Osteoblast (primary cell): ENCODE measurements at regions not wholly inside any gene's neighbourhood (a gene's known extent, or its start where the extent isn't known, plus 50 kb on each side); places are given as distances from the start of the nearest gene placed in this dataset.

Experiments
- DNase-seq: peaks from one replicate; pipeline ENCODE4 v3.0.0; 2011; ENCODE audit warnings: low spot score, mixed read lengths; ENCODE audit not compliant: insufficient read length; ENCODE audit errors: missing footprints
- H2AFZ ChIP-seq: 2 replicates; pipeline ENCODE4 v1.6.0; 2011; ENCODE audit warnings: mild to moderate bottlenecking, low read length
- H3K27ac ChIP-seq: 2 replicates; pipeline ENCODE4 v1.5.1; 2011; ENCODE audit warnings: mild to moderate bottlenecking, low read depth, low read length, moderate library complexity
- H3K27me3 ChIP-seq: 2 replicates; pipeline ENCODE4 v1.6.0; 2012; ENCODE audit warnings: mild to moderate bottlenecking, control low read depth, inconsistent platforms, low read length, moderate library complexity; ENCODE audit not compliant: insufficient read depth
- H3K36me3 ChIP-seq: 2 replicates; pipeline ENCODE4 v1.5.1; 2011; ENCODE audit warnings: mild to moderate bottlenecking, low read length, control low read depth, moderate library complexity; ENCODE audit not compliant: insufficient read depth
- H3K4me1 ChIP-seq: 2 replicates; pipeline ENCODE4 v1.5.1; 2011; ENCODE audit warnings: mild to moderate bottlenecking, low read length, control low read depth, moderate library complexity; ENCODE audit not compliant: insufficient read depth
- H3K4me2 ChIP-seq: 2 replicates; pipeline ENCODE4 v1.6.0; 2011; ENCODE audit warnings: mild to moderate bottlenecking, low read length; ENCODE audit not compliant: insufficient read depth
- H3K4me3 ChIP-seq: fragments of 200-600 bp; sonication (generic); 3 replicates; pipeline ENCODE4 v1.5.1; 2012; ENCODE audit warnings: mild to moderate bottlenecking, low read length, inconsistent platforms; ENCODE audit not compliant: insufficient read depth
- H3K79me2 ChIP-seq: 2 replicates; pipeline ENCODE4 v1.6.0; 2012; ENCODE audit warnings: mild to moderate bottlenecking, low read length, control low read depth, inconsistent platforms; ENCODE audit not compliant: insufficient read depth
- H3K9me3 ChIP-seq: 2 replicates; pipeline ENCODE4 v1.5.1; 2011; ENCODE audit warnings: low read depth, low read length, control low read depth
- H4K20me1 ChIP-seq: 2 replicates; pipeline ENCODE4 v1.6.0; 2012; ENCODE audit warnings: mild to moderate bottlenecking, low read length, control low read depth; ENCODE audit not compliant: insufficient read depth
- TF ChIP-seq, protein P1 (sequence below): IDR thresholded peaks from 2 replicates; pipeline ENCODE4 v1.5.1; 2011; ENCODE audit warnings: mild to moderate bottlenecking, low read depth, low read length, moderate library complexity; ENCODE audit errors: extremely low read depth

DNA sequence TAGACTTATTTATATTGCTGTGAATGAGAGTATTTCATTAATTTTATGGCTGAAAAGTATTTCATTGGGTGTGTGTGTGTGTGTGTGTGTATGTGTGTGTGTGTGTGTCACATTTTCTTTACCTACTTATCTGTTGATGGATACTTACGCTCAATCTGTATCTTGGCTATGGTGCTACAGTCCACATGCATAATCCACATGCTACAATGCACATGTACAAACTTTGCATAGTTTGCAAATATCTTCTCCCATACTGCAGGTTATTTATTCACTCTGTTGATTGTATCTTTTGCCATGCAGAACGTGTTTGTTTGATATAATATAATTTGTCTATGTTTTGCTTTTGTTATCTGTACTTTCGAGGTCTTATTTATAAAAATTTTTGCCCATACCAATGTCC lies 167.8 kb downstream of the RAB28 start:
- no peak overlapping the region for H2AFZ ChIP-seq
- no peaks in the 10 kb centered on the region for H4K20me1 ChIP-seq
- H3K27me3 ChIP-seq, result no peaks in the 10 kb centered on the region
- no peaks in the 10 kb centered on the region for H3K4me1 ChIP-seq
- DNase-seq, result no peak
- no peak overlapping the region for H3K4me2 ChIP-seq
- TF ChIP-seq, protein P1, sequence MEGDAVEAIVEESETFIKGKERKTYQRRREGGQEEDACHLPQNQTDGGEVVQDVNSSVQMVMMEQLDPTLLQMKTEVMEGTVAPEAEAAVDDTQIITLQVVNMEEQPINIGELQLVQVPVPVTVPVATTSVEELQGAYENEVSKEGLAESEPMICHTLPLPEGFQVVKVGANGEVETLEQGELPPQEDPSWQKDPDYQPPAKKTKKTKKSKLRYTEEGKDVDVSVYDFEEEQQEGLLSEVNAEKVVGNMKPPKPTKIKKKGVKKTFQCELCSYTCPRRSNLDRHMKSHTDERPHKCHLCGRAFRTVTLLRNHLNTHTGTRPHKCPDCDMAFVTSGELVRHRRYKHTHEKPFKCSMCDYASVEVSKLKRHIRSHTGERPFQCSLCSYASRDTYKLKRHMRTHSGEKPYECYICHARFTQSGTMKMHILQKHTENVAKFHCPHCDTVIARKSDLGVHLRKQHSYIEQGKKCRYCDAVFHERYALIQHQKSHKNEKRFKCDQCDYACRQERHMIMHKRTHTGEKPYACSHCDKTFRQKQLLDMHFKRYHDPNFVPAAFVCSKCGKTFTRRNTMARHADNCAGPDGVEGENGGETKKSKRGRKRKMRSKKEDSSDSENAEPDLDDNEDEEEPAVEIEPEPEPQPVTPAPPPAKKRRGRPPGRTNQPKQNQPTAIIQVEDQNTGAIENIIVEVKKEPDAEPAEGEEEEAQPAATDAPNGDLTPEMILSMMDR, result no peak
- no peak overlapping the region for H3K27ac ChIP-seq
- no peaks in the 10 kb centered on the region for H3K79me2 ChIP-seq
- H3K36me3 ChIP-seq, result no peaks in the 10 kb centered on the region
- no peaks in the 10 kb centered on the region for H3K9me3 ChIP-seq
- no peak overlapping the region for H3K4me3 ChIP-seq

DNA sequence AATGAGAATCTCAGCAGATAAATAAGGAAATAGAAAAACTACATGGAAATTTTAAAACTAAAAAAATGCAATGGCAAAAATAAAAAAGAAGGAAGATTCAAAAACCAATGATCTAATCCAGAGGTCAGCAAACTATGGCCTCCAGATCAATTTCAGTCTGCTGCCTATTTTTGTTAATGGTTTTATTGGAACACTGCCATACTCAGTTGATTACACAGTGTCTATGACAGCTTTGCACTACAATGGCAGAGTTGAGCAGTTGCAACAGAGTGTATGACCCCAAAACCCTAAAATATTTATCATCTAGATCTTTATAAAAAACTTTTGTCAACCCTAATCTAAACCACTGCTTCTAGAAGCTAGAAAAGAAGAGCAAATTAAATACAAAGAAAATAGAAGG lies 170.3 kb downstream of the RAB28 start:
- no peak for DNase-seq
- Histone ChIP-seq H3K9me3 (no peaks in the 10 kb centered on the region), H3K27me3 (no peaks in the 10 kb centered on the region), H3K36me3 (no peaks in the 10 kb centered on the region), H3K27ac (no peak overlapping the region), H4K20me1 (no peaks in the 10 kb centered on the region), H3K4me2 (no peak overlapping the region), H3K4me3 (no peak overlapping the region), H3K79me2 (no peaks in the 10 kb centered on the region), H3K4me1 (no peaks in the 10 kb centered on the region), H2AFZ (no peak overlapping the region)
- TF ChIP-seq, protein P1, result no peak

DNA sequence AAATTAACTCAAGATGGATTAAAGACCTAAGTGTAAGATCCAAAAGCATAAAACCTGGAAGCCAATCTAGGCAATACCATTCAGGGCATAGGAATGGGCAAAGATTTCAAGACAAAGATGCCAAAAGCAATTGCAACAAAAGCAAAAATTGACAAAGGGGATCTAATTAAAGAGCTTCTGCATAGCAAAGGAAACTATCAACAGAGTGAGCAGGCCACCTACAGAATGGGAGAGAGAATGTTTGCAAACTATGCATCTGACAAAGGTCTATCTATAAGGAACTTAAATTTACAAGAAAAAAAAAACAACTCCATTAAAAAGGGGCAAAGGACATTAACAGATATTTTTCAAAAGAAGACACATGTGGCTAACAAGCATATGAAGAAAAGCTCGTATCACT lies 171.9 kb downstream of the RAB28 start:
- no peak overlapping the region for H3K4me3 ChIP-seq

DNA sequence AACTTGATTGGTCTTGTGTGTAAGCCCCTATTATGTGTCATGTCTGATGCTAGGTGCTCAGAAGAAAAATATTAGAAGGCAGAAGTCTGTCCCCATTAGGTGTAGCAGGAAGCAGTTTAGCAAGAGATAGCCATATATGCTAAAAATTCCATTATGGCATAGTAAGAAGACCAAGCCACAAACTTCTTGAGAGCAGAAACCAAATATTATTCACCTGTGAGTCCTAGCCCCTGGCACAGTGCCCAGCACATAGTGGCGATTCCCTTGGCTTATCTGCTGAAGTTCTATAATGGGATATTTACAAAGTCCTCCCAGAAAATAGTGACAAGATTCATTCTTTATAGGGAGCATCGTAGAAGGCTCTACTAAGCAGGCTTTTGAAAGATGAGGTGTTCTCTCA lies 174.4 kb downstream of the RAB28 start:
- no peaks in the 10 kb centered on the region for H3K79me2 ChIP-seq
- H3K36me3 ChIP-seq, result no peaks in the 10 kb centered on the region
- no peak overlapping the region for H3K27ac ChIP-seq
- no peak overlapping the region for H3K4me3 ChIP-seq
- H3K9me3 ChIP-seq, result no peaks in the 10 kb centered on the region
- H3K4me2 ChIP-seq, result no peak overlapping the region
- no peaks in the 10 kb centered on the region for H3K27me3 ChIP-seq
- DNase-seq, result no peak
- TF ChIP-seq, protein P1, result no peak
- no peaks in the 10 kb centered on the region for H4K20me1 ChIP-seq
- H3K4me1 ChIP-seq, result no peaks in the 10 kb centered on the region
- no peak overlapping the region for H2AFZ ChIP-seq

More for the DNA sequence above, 171.9 kb downstream of the RAB28 start:
- H3K9me3 ChIP-seq, result no peaks in the 10 kb centered on the region
- TF ChIP-seq, protein P1, result no peak
- no peak for DNase-seq
- no peak overlapping the region for H2AFZ ChIP-seq
- H3K79me2 ChIP-seq, result no peaks in the 10 kb centered on the region
- no peak overlapping the region for H3K4me2 ChIP-seq
- H4K20me1 ChIP-seq, result no peaks in the 10 kb centered on the region
- H3K27me3 ChIP-seq, result no peaks in the 10 kb centered on the region
- H3K36me3 ChIP-seq, result no peaks in the 10 kb centered on the region
- H3K27ac ChIP-seq, result no peak overlapping the region
- H3K4me1 ChIP-seq, result no peaks in the 10 kb centered on the region
